ENCODE measurements at regions not wholly inside any gene's neighbourhood (a gene's known extent, or its start where the extent isn't known, plus 50 kb on each side); places are given as distances from the start of the nearest gene placed in this dataset.

- TF ChIP-seq CTCF (IDR thresholded peaks at IDR 0.05), result no peak
- Mint-ChIP-seq H3K27me3 (ENCODE audit: low read depth, poor library complexity) (no peaks in the 10 kb centered on the region), H3K9me3 (no peaks in the 10 kb centered on the region), H3K27ac (no peak overlapping the region), H3K36me3 (ENCODE audit: low read depth) (no peaks in the 10 kb centered on the region), H3K4me1 (no peaks in the 10 kb centered on the region), H3K4me3 (no peak overlapping the region)
- DNase-seq, result no peak
Observed at GRCh38 chr16:76724181-76724580, 447.0 kb downstream of the CNTNAP4 start.

- Mint-ChIP-seq H3K27me3 (ENCODE audit: low read depth, poor library complexity) (no peaks in the 10 kb centered on the region), H3K4me3 (no peak overlapping the region), H3K9me3 (no peaks in the 10 kb centered on the region), H3K36me3 (ENCODE audit: low read depth) (no peaks in the 10 kb centered on the region), H3K4me1 (no peaks in the 10 kb centered on the region), H3K27ac (no peak overlapping the region)
- DNase-seq, result no peak
- no peak for TF ChIP-seq CTCF (IDR thresholded peaks at IDR 0.05)
Observed at GRCh38 chr16:76729525-76729924, 452.3 kb downstream of the CNTNAP4 start.

GRCh38 chr16:76732894-76733293 lies 455.7 kb downstream of the CNTNAP4 start:
- Mint-ChIP-seq H3K4me1 (no peaks in the 10 kb centered on the region), H3K27ac (no peak overlapping the region), H3K27me3 (ENCODE audit: low read depth, poor library complexity) (no peaks in the 10 kb centered on the region), H3K36me3 (ENCODE audit: low read depth) (no peaks in the 10 kb centered on the region), H3K4me3 (no peak overlapping the region), H3K9me3 (no peaks in the 10 kb centered on the region)
- TF ChIP-seq CTCF (IDR thresholded peaks at IDR 0.05), result no peak
- no peak for DNase-seq

- Mint-ChIP-seq H3K27me3 (ENCODE audit: low read depth, poor library complexity) (peaks cover 6% of the 10 kb centered on the region), H3K4me1 (no peaks in the 10 kb centered on the region), H3K9me3 (peaks cover 33% of the 10 kb centered on the region), H3K36me3 (ENCODE audit: low read depth) (no peaks in the 10 kb centered on the region), H3K4me3 (no peak overlapping the region), H3K27ac (no peak overlapping the region)
- DNase-seq, result no peak
- TF ChIP-seq CTCF (IDR thresholded peaks at IDR 0.05), result no peak
Observed at GRCh38 chr16:76741623-76742022, 449.4 kb upstream of the MON1B start.

GRCh38 chr16:76748461-76749348 lies 442.3 kb upstream of the MON1B start:
- TF ChIP-seq CTCF (IDR thresholded peaks at IDR 0.05), result no peak
- no peaks in the 10 kb centered on the region for H3K36me3 Mint-ChIP-seq (ENCODE audit: low read depth)
- H3K4me3 Mint-ChIP-seq, result no peak overlapping the region
- H3K4me1 Mint-ChIP-seq, result no peaks in the 10 kb centered on the region
- H3K27ac Mint-ChIP-seq, result no peak overlapping the region
- DNase-seq, result no peak
- H3K27me3 Mint-ChIP-seq (ENCODE audit: low read depth, poor library complexity), result peaks cover 9% of the 10 kb centered on the region
- H3K9me3 Mint-ChIP-seq, result no peaks in the 10 kb centered on the region
